HG03039 (cell line): ENCODE measurements at regions not wholly inside any gene's neighbourhood (a gene's known extent, or its start where the extent isn't known, plus 50 kb on each side); places are given as distances from the start of the nearest gene placed in this dataset.

Experiments used
- ATAC-seq: cut with Tn5 transposase; IDR thresholded peaks from one replicate; pipeline ENCODE4 v1.9.1; 2021; ENCODE audit warnings: mild to moderate bottlenecking, moderate library complexity; ENCODE audit not compliant: unreplicated experiment

DNA sequence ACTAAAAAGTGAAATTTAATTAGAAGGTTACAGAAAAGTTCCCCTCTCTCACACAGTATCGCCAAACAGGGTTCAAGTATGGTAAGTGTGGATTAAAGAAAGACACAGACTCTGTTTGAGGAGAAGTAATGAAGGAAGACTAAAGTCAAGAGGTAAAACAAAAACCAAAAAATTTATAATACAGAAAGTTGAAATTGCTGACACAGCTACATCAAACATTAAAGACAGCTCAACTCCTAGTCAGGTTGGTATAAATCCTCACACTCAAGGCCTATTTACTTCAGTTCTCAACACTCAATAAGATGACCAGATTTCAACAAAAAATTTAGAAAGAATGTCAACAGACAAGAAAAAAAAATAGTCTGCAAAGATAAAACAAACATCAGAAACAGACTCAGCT is 300.5 kb upstream of the LINC00305 start:
- ATAC-seq, result no peak

DNA sequence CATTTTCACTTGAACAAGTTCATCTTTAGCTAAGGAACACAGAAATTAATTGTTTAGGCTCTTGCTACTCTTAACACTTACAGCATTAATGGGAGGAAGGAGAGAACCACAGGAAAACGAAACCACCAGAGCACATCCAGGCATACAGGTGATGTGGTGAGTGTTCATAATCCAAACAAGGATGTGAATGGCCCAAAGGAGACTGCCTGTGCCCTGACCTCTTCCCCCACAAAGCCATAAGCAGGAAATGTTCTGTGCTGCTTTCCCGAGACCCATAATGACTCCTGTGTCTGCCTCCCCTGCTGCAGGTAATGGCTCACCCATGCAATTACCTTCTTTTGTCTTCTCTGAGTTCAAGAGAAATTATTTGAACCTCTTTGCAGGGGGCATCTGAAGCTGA is 295.9 kb upstream of the LINC00305 start:
- ATAC-seq, result no peak

DNA sequence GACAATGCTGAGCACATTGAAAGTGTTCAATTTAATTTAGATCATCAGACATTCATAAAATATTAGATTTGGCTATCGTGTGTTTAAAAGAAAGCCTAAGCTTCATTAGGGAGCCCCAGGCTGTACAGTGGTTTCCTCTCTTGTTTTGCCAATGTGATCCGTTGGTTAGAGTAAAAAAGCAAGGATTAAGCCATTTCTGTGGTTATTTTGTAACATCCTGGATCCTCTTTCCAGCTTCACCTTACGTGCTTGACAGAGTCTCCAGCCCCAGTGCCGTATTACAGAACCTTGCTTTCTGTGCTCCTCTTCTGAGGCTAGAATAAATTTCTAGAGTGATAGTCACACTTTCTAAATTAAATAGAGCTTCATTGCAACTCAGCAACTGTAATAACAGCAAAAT is 289.3 kb upstream of the LINC00305 start:
- no peak for ATAC-seq

DNA sequence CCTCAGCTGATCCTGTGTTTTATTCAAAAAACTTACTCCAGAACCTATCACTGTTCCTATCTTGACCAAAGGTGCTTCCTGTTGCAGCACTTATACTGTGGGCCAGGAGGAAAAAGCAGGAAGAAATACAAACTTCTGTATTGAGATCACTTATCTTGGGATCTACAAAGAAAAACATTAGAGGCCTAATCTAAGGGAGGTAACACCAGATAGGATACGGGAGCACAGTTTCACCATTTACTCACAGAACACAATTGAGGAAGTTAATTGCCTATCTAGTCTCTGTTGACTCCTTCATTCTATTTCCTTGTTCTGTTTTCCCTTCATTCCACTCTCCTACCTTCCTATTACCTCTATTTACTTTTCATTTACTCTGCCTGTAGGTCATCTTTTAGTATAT is 287.2 kb upstream of the LINC00305 start:
- ATAC-seq, result no peak

DNA sequence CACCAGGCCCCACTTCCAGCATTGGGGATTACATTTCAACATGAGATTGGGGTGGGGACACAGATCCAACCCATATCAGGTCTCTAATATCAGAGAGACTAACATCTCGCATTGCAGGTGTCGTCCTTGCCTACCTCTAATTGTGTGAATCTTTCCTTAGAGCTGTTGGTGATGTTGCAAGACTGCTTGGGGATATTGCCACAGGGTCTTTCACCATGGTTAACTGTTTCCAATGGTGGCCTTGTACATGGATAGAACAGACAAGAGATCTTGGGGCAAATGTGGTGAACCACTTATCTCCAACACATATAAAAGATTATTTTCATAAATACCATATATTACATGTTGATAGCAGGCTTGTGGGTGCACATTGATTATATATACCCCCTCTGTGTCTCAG is 270.3 kb upstream of the LINC00305 start:
- ATAC-seq, result no peak

DNA sequence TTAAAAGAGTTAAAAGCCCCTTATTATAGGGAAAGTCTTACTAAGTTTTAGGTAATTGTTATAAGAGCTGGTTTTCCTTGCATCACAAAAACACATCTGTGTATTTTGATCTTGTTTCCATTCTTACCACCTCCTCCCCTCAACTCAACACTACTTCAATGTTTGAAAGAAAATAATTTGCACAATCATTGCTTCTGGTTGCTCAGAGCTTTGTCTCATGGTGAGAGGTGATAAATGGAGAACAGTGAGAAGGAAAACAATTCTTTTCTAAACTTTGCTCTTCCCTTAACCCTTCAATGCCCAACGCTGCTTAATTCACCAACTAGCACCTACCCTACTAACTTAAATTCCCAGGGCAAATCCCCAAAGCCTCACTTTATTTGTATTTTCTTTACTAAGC is 268.1 kb upstream of the LINC00305 start:
- no peak for ATAC-seq

DNA sequence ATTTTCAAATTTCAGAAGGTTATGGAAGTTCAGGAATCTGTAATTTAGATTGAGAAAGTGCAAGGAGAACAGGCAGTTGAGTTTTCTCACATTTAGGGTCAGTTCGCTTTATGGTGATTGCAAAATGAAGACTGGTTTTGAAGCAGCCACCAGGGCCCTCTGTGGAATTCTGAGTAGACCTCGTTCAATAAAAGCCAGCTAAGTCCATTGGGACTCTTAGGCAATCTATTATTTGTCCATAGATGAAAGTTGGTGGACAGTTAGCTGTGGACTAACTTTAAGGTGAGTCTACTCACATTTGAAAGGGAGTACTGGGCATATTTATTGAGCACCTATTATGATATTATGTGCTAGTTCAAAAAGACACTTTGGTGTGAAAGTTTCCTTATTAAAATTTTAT is 266.3 kb upstream of the LINC00305 start:
- ATAC-seq, result no peak

DNA sequence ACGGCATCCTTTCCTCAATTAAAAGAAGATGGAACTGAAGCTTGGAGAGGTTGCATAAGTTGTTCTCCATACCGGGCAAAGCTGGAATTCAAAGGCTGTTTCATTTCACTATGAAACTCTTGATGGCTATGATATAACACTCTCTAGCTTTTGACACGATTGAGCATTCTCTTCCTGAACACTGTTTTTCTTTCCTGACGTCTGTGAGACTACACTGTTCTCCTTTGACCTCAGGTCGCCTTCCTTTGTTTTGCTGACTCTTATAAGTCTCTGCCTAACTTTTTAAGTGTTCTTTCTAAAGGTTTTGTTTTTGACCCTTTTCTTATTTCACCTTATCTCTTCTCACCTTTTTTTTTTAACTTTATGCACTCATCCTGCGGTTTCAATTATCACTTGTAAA is 261.8 kb upstream of the LINC00305 start:
- ATAC-seq, result no peak

DNA sequence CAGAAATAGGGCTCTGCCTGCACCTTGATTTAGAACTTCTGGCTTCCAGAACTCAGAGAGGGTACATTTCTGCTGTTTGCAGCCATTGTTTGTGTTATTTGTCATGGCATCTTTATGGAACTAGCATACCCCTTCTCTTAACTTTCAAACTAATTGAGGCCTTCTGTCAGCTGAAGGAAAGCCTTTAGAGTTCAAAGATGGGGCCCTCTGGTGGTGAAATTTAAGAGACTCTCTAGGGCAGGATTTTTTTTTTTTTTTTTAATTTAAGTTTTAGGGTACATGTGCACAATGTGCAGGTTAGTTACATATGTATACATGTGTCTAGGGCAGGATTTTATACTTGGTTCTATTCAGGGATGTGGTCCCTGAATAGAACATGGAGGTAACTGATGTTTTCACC is 260.6 kb upstream of the LINC00305 start:
- no peak for ATAC-seq

DNA sequence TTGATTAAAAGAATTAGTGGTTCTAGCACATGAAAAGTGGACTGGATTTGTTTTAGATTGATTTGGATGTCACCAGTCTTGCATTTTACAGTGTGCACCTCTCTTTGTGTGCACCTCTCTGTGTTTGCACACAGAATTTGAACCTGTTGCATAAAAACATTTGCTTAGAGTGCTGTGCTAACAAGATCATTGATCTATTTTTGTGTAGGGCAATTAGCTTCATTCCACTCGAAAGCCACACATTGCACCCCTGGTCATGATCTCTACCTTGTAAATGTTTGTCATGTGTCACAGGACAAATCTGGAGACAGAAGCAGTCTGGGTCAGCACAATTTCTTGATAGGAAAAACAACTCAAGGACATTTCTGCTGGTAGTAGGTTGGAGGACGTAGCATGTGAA is 258.7 kb upstream of the LINC00305 start:
- ATAC-seq, result no peak

DNA sequence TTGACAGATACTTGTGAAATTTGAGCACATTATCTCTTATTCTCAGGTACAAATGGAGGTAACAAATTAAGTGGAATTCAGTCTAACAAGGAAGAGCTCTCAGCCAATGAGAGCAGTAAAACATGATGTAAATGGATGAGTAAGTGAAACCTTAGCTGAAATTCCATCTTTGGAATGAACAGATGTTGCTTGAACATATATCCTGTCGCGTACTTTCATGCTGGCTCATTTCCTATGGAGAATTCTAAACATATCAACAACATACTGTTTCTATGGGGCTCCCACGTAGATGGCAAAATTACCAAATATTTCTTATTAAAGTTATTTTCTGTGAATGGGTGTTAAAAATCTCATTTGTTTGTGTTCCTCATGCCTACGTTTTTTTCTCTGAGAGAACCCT is 256.3 kb upstream of the LINC00305 start:
- no peak for ATAC-seq

DNA sequence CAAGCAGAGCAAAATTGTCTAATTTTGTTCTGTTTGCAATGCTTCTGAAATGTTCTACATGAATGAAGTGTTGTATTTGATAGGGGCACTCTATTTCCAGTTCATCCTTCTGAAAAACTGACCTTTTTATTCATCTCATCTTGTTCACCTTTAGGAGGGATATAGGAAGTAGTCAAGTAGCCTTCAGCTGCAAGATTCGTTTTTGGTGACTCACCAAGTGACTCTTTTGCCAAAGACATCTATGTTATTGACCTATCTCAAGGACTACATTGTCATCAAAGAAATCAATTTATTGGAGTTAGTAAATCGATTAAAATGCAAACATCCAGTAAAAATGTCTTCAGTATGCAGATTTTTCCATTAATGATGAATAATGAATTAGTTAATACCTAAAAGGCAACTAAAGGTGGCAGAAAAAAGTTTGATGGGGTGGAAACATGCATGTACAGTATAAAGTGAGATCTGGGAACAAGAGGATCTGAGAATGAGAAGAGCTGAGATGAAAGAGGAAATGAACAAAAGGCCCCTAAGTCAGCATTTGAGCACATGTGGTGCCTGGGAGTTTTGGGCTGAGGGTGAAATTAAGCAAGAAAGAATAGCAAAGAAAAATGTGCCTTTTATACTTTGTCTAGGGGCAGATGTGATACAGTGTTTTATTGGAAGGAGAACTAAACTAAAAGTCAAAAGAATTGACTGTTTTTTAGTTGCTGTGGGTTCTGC is 255.1 kb upstream of the LINC00305 start:
- peak; percentile 56 for ATAC-seq

DNA sequence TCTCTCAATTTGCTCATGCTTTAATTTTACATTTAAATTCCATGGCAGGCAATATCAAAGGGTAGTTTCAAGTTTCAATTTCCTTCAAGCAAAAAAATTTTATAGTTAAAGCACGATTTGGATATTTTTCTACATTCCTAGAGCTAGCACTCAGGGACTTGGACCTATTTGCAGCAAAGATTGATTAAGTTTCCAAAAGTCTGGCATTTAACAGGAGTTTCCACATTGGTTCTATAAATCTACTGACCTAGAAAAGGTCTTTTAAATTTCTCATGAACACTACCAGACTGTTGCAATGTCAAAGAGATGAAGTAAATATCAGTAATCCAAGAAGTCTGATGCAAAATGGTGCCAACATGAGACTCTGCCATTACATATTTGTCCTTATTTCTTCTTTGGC is 253.7 kb upstream of the LINC00305 start:
- no peak for ATAC-seq

DNA sequence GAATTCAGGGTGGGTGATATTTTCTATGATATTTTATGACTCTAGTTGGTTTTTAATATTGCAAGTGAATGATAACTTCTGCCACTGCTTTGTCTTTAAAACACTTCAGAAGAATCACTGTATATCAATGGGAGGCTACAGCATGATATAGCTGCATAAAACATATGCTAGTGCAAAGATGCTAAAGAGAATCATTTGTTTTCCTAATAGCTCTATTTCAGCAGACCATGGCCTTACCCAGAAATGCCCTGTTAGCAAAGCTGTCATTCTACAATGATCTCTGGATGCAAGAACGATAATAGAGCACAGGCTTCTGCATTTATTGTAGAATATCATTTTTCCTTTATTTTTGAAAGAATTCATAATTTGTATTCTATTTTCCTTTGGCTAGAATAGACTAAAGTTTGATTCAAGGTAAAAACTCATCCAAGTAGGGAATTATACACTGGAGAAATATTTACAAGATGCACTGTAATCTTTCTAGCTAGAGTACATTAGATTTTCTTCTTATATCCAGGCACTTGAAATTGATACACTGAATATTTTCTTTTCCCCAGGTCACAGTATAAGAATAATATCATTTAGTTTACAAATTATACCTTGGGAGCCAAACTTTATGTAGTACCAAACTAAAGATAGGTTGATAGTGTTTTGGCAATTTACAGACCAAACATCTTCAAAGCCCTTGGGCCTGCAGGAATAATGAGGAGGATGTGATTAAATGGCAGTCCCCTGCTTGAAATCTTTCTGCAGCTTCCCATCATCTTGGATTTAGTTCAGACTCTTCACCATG is 252.6 kb upstream of the LINC00305 start:
- ATAC-seq, result no peak

DNA sequence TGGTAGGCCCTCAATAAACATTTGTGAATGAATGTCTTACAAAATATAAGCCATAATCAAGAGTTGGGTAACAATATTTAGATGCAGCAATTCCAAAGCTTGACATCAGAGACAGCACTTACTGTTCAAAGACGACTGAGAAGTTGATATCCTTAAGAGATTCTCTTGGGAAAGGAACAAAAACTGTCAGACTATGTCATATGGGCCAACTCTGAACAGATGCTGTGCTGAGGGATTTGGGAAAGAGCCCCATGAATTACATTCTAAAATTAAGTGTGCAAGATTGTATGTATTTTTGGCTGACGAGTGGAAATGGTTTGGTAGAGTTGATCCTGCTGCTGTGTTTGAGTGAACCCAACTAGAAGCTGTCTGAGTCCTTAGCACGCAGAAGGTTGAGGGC is 250.7 kb upstream of the LINC00305 start:
- ATAC-seq, result no peak

DNA sequence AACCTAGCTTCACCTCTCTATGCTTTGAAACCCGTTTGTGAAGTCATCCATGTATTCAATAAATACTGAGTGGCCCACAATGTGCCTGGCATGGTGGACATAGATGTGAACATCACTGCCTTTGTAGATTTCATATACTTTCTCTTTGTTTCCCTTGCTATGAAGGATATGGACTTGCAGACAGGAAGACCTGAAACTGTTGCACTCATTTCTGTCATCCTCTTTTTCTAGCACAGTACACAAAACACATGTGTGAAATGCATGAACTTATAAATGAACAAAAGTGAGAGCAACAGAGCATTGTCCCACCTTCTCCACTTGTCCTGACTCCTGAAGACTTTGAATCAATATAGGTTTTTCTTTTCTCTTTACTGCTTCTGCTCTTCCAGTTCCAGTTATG is 249.4 kb upstream of the LINC00305 start:
- no peak for ATAC-seq

DNA sequence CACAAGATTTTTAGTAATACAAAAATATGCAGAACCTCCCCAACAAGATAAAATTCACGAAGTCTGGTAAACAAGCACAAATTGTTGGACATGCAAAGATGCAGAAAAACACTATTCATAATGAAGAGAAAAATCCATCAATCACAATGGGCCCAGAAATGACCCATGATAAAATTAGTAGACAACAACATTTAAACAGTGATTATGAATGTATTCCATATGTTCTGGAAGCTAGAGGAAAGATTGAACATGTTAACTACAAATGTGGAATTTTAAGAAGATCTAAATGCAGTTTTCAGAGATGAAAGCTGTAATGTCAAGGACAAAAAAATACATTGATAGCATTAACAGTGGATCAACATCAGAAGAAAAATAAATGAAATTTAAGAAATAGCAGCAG is 243.3 kb upstream of the LINC00305 start:
- no peak for ATAC-seq

DNA sequence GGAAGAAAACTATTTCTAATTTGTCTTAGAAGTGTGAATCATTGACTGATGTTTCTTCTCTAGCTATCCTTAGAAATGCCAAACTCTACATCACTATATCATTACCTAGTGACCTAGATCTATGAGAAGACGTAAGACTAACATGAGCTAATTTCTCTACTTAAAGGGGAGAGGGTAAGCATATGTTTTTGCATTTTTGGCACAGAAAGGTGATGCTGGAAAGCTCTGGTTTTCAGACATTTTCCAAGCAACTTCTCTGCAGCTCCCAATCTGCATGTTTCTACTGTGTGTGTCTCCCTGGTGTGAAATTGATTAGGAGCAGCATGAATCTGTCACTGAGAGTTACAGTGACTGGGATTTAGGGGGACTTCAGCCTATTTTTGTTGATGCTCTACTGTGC is 235.2 kb upstream of the LINC00305 start:
- ATAC-seq, result no peak

DNA sequence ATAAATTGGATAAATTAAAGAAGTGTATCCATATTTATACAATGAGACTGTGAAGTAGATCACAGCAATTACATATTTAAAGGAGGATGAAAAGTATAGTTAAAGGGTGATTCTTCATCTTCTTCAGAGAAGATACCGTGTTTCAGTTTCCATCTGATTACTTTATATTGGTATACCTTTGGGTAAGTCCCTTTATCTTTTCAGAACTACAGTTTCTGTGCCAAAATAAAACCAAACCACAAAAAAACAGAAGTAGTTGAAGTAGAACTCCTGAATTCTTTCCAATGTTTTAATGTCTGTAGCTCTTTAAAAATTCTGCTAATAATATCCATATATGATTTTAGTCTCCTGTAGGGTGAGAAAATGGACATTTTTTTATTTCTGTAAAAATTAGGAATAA is 231.2 kb upstream of the LINC00305 start:
- peak; percentile 96 for ATAC-seq

DNA sequence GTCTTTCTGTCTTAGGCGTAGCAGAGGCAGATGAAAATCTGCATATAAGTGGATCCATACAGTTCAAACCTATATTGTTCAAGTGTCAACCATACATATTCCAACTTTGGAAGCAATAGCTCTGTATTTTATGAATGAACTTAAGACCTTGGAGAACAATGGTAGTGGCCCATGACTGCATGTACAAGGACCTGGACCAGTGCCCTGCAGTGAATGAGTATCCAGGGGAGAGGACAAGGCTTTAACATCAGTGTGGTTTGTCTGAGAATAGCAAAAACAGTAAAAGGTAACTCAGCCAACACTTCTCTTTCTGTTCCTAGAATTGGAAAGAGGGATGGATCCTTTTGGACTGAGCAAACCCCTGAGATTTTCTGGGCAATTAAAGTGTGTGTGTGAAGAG is 230.8 kb upstream of the LINC00305 start:
- no peak for ATAC-seq

DNA sequence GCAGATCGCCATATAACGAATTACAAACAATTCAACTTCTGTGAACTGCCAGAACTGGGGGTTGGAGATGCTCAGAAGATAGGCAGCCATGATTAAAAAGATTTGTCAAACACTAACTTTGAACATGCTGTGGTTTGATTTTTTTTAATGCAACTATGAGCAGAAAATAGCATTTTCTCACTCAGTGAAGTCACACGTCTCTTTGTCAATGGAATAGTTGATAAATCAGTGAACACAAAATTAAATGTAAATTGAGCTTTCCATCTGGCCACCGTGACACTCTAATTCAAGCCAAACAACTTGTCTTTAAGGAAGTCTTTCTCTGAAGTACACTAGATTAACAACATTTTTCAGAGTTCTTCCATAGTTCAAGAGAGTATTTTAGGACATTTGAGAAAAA is 228.6 kb upstream of the LINC00305 start:
- no peak for ATAC-seq

DNA sequence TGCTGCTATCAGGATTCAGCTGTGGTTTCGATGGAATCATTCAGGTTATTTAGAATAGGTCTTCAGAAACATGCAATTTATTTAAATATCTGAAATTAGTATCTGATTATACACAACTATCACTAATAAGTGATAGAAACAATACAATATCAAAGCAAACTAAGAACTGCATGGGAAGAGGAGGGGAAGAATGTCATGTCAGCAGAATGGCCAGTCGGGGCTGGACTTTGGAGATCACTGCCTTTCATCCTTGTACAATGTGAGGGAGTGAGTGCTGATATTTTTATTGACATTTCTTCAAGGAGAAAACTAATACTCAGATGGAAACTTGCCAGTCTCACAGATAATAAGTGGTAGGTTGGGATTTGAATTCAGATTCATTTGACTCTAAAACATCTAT is 224.0 kb upstream of the LINC00305 start:
- ATAC-seq, result no peak
